ENCODE measurements at regions not wholly inside any gene's neighbourhood (a gene's known extent, or its start where the extent isn't known, plus 50 kb on each side); places are given as distances from the start of the nearest gene placed in this dataset.

- Mint-ChIP-seq H3K27ac (ENCODE audit: unreplicated experiment) (no peak overlapping the region), H3K4me1 (ENCODE audit: low read depth) (peaks cover 41% of the 10 kb centered on the region)
Observed at GRCh38 chr12:65561798-65562382, 262.4 kb upstream of the HMGA2 start.

GRCh38 chr12:65565601-65566560 is 258.4 kb upstream of the HMGA2 start:
- Mint-ChIP-seq H3K36me3 (ENCODE audit: low read depth) (no peaks in the 10 kb centered on the region), H3K9me3 (ENCODE audit: low read depth) (no peaks in the 10 kb centered on the region), H3K27ac (ENCODE audit: unreplicated experiment) (peak overlapping the region; percentile 75), H3K4me1 (ENCODE audit: low read depth) (peaks cover 60% of the 10 kb centered on the region), H3K27me3 (ENCODE audit: low read depth) (no peaks in the 10 kb centered on the region), H3K4me3 (ENCODE audit: unreplicated experiment) (peak overlapping the region; percentile 10)
- peak; percentile 36 for TF ChIP-seq CTCF (IDR thresholded peaks at IDR 0.05)
- no peak for DNase-seq (ENCODE audit: low spot score)

More at GRCh38 chr12:65561798-65562382, 262.4 kb upstream of the HMGA2 start:
- TF ChIP-seq CTCF (IDR thresholded peaks at IDR 0.05), result no peak
- Mint-ChIP-seq H3K9me3 (ENCODE audit: low read depth) (no peaks in the 10 kb centered on the region), H3K27me3 (ENCODE audit: low read depth) (no peaks in the 10 kb centered on the region), H3K36me3 (ENCODE audit: low read depth) (no peaks in the 10 kb centered on the region), H3K4me3 (ENCODE audit: unreplicated experiment) (no peak overlapping the region)
- DNase-seq (ENCODE audit: low spot score), result no peak

GRCh38 chr12:65566751-65567150 is 257.5 kb upstream of the HMGA2 start:
- TF ChIP-seq CTCF (IDR thresholded peaks at IDR 0.05), result no peak
- DNase-seq (ENCODE audit: low spot score), result no peak
- no peak overlapping the region for H3K4me3 Mint-ChIP-seq (ENCODE audit: unreplicated experiment)
- H3K27me3 Mint-ChIP-seq (ENCODE audit: low read depth), result no peaks in the 10 kb centered on the region
- H3K4me1 Mint-ChIP-seq (ENCODE audit: low read depth), result peaks cover 58% of the 10 kb centered on the region
- peak overlapping the region; percentile 75 for H3K27ac Mint-ChIP-seq (ENCODE audit: unreplicated experiment)
- no peaks in the 10 kb centered on the region for H3K36me3 Mint-ChIP-seq (ENCODE audit: low read depth)
- H3K9me3 Mint-ChIP-seq (ENCODE audit: low read depth), result no peaks in the 10 kb centered on the region

GRCh38 chr12:65567820-65568219 is 256.5 kb upstream of the HMGA2 start:
- no peak for DNase-seq (ENCODE audit: low spot score)
- Mint-ChIP-seq H3K4me3 (ENCODE audit: unreplicated experiment) (no peak overlapping the region), H3K36me3 (ENCODE audit: low read depth) (no peaks in the 10 kb centered on the region), H3K9me3 (ENCODE audit: low read depth) (no peaks in the 10 kb centered on the region), H3K27me3 (ENCODE audit: low read depth) (no peaks in the 10 kb centered on the region), H3K4me1 (ENCODE audit: low read depth) (peaks cover 49% of the 10 kb centered on the region), H3K27ac (ENCODE audit: unreplicated experiment) (peak overlapping the region; percentile 33)
- no peak for TF ChIP-seq CTCF (IDR thresholded peaks at IDR 0.05)

- TF ChIP-seq CTCF (IDR thresholded peaks at IDR 0.05), result no peak
- no peaks in the 10 kb centered on the region for H3K36me3 Mint-ChIP-seq (ENCODE audit: low read depth)
- peaks cover 5% of the 10 kb centered on the region for H3K9me3 Mint-ChIP-seq (ENCODE audit: low read depth)
- no peaks in the 10 kb centered on the region for H3K27me3 Mint-ChIP-seq (ENCODE audit: low read depth)
- no peak for DNase-seq (ENCODE audit: low spot score)
- H3K4me3 Mint-ChIP-seq (ENCODE audit: unreplicated experiment), result no peak overlapping the region
- no peak overlapping the region for H3K27ac Mint-ChIP-seq (ENCODE audit: unreplicated experiment)
- H3K4me1 Mint-ChIP-seq (ENCODE audit: low read depth), result peaks cover 49% of the 10 kb centered on the region
Observed at GRCh38 chr12:65568517-65568916, 255.8 kb upstream of the HMGA2 start.

All from chondrocyte (in vitro differentiated cells).